ENCODE measurements at regions not wholly inside any gene's neighbourhood (a gene's known extent, or its start where the extent isn't known, plus 50 kb on each side); places are given as distances from the start of the nearest gene placed in this dataset.

GRCh38 chr6:169079650-169080049 is 174.0 kb downstream of the THBS2 start:
- no peak for DNase-seq

DNA sequence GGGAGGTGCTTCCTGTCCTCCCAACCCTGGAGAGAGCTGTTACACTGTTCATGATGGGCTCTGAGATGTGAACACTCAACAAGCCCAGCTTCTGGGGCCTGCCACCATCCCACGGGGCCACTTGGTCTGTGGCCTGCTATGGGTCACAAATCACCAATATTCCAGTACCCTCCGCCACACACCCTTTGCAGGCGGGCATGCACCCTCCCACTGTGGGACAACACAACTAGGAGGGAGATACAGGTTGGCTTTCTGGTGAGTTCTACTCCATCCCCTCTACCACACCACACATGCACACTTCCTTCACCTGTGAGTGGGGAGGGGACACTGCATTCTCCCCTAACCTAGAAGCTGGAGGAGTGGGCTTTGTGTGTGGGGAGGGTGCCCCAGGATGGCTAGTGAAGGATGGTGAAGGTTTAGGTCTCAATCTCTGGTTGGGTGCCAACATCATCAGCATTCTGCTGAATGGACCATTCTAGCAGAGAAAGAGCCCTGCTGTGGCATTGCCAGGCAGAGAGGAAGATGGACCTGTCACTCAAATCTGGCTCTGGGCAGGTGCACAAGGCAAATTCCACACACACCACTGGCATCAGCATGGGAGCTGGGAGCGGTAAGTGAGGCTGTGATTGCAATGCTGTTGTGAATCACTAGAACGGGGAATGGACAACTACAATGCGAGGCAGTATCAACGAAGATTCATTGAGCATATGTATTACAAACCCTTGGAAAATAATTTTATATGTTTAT is 175.1 kb downstream of the THBS2 start:
- no peak for DNase-seq

GRCh38 chr6:169075915-169076654 is 177.6 kb downstream of the THBS2 start:
- no peak for DNase-seq

- no peak for DNase-seq
Measured at GRCh38 chr6:169075211-169075914, 178.3 kb downstream of the THBS2 start.

- no peak for DNase-seq
Measured at GRCh38 chr6:169074526-169074925, 179.1 kb downstream of the THBS2 start.

DNA sequence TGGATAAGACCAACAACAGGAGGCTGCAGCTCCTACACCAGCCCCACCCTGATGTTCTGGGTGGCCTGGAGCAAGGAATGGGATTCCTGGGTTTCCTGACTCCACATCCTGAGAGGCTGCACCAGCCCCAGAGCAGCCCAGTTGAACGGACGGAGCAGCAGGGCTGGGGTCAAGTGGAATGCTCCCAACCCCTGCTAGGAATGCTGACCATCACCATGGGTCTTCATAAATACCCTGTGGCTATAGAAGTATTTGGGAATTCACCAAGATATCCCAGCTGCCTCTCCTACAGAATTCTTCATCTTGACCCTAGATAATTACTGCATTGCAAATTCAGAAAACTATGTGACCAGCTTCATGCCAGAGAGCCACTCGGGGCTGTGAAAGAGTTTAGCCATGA is 180.3 kb downstream of the THBS2 start:
- DNase-seq = no peak

DNA sequence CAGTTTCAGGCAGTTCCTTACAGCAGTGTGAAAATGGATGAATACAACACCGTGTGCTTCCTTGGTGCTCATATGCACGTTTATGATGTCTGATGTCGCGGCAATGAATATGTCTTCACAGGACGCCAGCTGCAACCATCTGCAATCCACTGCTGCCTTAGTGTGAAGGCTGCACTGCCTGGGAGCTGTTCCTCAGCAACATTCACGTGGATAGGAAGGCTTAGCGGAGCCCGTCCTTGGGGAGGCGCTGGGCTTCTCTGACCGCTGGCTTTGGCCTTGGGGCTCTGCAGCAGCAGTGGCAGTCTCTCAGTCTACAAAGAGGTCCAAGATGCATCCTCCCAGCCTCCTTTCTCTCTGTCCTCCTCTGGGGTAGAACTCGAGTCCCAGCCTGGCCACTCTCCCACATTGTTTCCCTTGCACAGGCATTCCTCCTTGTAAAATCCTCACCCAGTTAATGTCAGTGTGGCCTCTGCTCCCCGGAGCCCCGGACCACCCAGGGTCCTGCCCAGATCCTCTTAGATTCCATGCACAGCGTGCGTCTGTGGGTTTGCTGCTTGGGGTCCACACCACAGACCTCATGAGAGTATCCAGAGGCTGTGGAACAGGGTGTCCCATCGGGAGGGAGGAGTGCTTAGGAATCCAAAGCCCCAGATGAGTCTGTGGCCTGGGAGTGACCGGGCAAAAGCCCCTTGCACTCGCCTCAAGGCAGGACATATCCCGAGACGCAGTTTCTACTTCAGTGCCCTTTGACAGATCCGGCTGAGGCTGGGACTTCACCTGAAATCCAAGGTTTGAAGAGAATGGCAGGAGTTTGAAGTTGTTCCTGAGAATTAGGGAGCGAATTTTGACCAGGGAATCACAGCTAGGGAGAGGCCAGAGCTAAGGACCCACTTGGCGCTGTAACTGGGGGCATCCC is 181.3 kb downstream of the THBS2 start:
- DNase-seq = no peak

GRCh38 chr6:169071394-169071793 is 182.3 kb downstream of the THBS2 start:
- no peak for DNase-seq

GRCh38 chr6:169070506-169071176 is 183.0 kb downstream of the THBS2 start:
- no peak for DNase-seq

DNA sequence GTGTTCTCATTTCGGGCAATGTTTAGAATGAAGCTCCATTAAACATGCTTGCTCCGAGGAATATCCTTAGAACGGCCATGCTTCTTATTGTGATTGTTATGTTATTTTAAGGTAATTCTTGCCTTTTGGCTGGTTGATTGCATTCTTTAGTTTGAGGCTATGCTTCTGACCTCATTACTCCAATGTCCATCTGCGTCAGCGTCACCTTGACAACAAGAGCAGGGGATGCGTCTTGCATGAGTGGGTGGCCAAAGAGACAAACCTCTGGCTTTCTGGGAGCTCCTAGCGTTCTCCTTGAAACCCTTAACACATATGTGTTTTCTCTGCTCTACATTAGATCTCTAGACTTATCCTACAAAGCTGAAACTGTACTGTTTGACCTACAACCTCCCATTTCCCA is 184.3 kb downstream of the THBS2 start:
- DNase-seq = no peak

DNA sequence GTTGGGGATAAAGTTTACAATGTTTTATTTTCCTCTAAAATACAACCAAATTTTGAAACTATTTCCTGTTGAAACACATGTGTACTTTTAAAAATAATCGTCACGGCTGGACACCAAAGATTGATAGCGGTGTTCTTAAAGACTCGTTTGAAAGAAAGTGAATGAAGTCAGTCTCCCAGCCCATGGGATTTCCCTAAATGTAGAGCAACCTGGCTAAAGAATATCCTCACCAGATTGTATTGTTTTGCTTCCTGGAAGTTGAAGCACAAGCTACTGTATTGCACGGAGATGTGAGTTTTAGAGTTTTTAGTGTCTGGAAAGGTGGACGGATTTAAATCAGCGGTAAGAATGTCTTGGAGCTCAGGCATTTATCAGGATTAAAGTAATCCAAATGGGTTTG is 189.5 kb downstream of the THBS2 start:
- DNase-seq = no peak

DNA sequence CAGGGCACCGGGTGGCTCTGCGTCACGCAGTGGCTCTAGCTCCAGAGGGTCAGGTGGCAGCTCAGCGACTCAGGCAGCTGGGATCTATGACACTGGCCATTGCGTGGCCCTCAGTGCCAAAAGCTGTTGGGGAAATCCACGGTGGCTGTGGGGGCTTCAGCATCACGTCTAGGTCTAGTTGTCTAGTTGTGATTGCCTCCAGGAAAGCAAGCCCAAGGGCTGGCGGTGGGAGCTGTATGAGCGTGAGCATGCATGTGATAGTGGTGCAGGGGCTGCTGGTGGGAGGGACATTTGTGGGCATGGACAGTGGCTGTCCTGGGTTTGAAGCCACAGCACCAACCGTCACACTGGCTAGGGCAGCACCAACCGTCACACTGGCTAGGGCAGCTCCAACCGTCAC is 191.4 kb downstream of the THBS2 start:
- DNase-seq = no peak

DNA sequence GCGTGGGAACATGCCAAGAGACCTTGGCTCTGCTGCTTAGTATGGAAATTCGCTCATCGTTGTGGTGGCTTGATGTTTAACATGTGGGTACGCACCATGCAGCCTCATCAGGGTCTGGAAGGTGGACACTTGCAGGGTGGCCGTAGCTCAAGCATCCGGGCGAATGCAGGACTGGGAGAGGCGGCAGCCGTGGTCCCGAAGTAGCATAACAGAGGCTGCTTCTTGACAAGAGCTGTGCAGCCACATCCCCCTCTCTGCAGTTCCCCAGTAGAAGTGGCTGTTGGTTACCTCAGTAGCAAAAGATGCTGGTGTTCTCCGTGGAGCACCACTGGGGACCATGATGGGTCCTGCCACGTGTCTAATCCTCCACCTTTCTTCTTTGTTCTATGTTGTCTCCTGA is 195.0 kb downstream of the THBS2 start:
- no peak for DNase-seq

GRCh38 chr6:169052462-169052861 is 201.2 kb downstream of the THBS2 start:
- DNase-seq = no peak

DNA sequence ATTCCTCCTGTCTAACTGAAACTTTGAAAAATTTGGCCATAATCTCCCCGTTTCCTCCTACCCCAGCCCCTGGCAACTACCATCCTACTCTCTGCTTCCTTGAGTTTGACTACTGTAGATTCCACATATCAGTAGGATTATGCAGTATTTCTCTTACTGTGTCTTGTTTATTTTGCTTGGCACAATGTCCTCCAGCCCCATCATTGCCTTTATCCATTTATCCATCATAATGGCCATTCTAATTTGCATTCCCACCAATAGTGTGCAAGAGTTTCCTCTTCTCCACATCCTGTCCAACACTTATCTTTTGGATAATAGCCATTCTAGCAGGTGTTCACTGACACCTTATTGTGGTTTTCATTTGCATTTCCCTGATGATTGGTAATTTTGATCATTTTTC is 202.3 kb downstream of the THBS2 start:
- DNase-seq = no peak

DNA sequence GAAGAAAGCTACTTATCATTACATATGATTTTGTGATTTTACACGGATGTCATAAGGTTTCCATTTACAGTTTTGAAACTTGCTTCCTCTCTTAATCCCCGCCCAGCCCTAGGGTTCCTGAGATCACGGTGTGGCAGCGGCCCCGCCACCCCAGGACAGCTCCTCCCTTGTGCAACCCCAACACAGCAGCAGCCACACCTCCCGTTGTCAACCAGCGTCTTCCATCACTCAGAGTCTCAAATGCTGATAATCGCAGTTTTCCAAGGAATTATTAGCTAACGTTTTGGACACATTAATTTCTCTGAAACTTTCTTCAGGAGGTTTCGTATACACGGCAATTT is 204.8 kb downstream of the THBS2 start:
- DNase-seq = no peak

- no peak for DNase-seq
Measured at GRCh38 chr6:169048185-169048864, 205.3 kb downstream of the THBS2 start.

DNA sequence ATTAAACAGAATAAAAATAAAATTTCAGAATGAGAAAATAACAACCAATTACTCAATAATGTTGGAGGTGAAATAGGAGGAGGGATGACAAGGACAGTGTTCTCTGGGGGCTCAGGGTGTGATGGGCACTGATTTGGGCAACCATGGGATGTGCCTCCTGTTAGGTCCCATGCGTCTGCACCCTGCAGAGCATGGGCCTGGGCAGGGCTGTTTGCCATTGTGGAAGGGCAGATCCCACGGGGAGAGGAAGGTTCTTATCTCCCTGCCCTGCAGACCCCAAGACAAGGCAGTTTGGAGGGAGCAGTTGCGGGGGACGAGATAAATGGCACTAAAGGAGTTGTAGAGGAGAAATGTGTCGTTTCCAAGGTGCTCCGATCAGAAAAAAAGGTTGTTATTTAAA is 206.3 kb downstream of the THBS2 start:
- DNase-seq = no peak

DNA sequence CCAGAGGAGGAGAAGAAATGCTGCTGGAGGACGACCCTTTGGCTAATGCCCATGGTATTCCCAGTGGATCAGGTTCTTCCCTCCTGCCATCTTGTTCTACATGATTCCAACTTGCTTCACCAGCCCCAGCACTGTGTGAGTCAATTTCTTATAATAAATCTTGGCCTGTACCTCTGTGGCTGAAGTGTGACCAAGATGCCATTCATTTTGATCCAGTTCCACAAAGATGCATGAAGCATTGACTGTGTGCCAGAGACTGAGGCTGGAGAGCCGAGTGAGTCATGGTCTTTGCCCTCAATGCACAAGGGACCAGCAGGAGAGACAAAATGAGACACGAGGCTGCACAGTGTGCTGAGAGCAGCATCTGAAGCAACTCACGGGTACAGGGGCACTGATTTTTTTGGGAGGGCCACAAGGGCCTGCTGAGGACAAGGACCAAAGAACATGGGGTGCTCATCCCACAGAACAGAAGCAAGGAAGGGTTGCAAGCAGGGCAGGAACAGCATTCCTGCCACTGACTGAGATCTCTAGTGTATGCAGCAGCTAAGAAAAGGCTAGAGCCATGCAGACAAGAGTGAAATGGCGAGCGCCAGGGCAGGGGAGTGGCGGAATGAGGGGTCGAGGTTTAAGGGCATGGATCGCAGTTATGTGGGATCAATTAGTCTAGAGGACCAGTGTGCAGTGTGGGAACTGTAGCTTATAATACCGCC is 207.0 kb downstream of the THBS2 start:
- no peak for DNase-seq

DNA sequence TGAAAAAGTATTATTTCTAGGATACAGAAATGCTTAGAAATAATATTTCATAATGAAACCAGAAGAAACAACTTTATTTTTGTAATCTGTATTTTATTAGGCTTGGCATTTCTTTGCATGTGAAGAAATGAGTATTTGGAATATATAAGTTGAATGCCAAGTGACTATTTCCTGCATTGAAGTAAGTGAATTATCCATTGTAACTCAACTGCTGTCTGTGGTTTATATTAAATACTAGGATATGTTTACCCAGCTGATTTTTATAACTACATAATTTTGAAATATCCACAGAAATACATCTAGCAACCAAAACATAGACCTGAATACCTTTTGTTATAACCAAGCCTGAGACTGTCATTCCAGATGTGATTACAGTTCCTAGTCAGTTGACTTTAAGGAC is 207.6 kb downstream of the THBS2 start:
- no peak for DNase-seq

DNA sequence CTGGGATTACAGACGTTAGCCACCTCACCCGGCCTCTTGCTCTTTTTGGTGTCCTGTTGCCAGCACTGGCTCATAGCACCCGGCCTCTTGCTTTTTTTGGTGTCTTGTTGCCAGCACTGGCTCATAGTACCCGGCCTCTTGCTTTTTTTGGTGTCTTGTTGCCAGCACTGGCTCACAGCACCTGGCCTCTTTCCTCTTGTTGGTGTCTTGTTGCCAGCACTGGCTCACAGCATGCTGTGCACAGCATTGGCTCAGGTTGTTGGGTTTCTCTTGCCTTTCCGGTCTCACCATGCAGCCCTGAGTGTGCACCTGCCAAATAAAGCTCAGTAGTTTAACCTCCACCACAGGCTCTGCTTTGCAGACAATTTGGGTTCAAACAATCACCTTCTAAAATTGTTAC is 208.2 kb downstream of the THBS2 start:
- no peak for DNase-seq
